DMS53 (cell line): ENCODE measurements at regions not wholly inside any gene's neighbourhood (a gene's known extent, or its start where the extent isn't known, plus 50 kb on each side); places are given as distances from the start of the nearest gene placed in this dataset.
"Not testable (repeated sequence)": the region's sequence is repeated elsewhere in the genome, so short reads cannot be mapped to it uniquely, and the experiment has no call there.

Source experiments
- DNase-seq: peaks from one replicate; lab custom pipeline; 2025; lab: John Stamatoyannopoulos, UW

DNA sequence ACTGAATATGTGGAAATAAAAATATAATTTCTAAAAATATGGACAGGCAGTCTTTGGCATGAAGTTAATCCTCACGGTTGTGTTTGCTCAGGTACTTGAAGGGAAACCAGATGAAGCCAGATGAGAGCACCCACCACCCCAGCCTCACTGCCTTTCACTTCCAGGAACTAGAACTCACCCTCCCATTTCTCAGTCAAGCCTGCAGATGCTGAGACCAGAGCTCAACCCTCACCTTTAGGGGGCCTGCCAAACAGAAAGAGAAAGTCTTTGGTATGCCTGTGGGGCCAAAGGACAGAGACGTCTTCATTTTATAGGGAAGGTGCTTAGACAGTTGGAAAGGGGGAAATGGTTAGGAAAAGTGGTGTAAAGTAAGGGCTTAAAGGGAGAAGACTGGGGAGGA, 252.8 kb upstream of the PLET1 start:
- DNase-seq = peak; percentile 41

DNA sequence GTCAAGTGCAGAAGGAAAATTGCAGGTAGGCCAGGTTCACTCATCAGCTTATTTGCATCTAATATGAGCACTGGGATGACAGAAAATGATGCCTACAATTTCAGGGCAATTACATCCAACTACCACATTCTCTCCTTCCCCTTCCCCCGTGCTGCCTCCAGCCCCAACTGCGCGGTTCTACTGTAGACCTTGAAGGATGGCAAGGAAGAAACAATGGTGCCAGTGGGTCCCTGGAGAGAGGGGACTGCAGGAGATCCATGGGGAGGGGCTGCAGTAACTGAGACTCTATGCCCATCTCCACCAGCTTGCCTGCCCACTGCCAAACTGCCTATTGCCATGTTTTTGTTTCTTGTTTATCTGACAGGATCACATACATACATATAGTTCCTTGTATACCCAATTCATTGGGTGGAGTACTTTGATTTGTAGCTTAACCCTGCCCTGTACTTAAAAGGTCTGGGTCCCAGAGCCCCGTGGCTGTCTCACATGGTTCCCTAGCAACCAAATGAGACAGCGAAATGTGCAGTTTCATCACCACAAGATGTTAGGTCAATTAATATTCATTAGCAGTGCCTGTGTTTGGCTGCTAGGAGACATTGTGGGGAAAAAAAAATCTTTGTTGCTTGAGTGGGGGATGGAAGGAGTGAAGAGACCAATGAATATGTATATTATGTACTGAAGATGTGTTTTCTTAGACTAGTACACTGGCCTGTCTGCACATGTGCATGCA, 253.5 kb upstream of the PLET1 start:
- DNase-seq = peak; percentile 23

DNA sequence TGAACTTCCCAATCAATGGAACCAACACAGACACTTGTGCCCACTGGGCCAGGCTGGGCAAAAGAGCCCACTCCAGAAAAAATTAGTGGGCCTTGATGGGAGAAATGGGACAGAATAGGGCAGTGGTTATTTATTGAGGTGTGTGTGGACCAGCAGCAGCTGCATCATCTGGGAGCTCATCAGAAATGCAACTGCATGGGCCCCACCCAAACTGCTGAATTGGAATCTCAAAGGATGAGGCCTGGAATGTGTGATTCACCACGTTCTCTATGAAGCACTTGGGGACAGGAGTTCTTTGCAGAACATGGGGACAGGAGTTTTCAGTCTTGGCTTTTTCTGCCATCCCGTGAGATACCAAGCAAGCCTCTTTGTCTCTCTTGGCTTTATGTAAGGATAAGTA, 255.6 kb upstream of the PLET1 start:
- DNase-seq = no peak

DNA sequence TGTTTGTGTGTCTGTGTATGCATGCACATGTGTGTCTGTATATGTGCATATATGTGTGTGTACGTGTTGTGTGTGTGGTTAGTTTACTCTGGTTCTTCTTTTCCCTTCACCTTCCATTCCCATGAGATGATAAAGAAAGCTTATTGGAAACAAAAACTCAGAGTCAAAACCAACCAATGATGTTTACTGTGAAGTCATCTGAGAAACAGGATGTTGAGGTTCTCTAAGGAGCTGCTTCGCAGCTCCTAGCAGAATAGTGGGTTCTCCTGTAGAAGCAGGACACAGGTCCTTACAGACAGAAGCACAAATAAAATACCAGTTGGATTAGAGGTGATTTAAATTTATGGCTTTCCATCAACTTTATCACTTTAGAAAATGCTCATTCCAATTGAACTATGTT, 256.1 kb upstream of the PLET1 start:
- DNase-seq = no peak

DNA sequence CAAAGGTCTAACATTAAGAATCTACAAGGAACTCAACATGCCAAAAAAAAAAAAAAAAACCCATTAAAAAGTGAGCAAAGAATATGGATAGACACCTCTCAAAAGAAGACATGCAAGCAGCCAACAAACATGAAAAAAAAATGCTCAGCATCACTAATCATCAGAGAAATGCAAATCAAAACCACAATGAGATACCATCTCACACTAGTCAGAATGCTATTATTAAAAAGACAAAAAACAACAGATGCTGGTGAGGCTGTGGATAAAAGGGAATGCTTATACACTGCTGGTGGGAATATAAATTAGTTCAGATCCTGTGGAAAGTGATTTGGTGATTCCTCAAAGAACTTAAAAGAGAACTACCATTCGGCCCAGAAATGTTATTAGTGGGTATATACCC, 257.7 kb upstream of the PLET1 start:
- DNase-seq = no peak

DNA sequence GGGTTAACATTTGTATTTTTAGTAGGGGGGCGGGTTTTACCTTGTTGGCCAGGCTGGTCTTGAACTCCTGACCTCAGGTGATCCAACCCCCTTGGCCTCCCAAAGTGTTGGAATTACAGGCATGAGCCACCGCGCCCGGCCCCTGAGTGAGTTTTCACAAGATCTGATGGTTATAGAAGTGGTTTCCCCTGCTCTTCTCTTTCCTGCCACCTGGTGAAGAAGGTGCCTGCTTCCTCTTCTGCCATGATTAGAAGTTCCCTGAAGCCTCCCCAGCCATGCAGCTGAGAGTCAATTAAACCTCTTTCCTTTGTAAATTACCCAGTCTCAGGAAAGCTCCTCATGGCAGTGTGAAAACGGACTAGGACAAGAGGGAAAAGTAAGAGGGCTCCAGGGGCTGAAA, 259.1 kb upstream of the PLET1 start:
- no peak for DNase-seq

DNA sequence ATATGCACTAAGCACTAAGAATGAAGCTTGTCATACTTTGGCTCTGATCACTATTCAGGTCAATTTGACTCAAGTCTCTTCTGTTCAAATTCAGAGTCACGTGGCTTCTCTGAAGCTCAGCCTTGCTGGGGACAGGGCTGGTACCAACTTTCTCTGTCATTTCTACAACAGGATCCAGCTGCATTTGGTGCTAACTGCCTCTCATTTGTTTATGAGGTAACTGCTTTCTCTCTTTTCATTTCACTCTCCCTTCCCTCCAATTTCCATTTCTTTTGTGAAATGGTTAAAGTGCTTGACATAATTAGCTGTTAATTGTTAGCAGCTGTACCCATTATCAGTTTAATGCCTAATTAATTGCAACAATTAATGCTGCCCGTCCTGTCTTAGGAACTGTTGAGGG, 259.7 kb upstream of the PLET1 start:
- no peak for DNase-seq

DNA sequence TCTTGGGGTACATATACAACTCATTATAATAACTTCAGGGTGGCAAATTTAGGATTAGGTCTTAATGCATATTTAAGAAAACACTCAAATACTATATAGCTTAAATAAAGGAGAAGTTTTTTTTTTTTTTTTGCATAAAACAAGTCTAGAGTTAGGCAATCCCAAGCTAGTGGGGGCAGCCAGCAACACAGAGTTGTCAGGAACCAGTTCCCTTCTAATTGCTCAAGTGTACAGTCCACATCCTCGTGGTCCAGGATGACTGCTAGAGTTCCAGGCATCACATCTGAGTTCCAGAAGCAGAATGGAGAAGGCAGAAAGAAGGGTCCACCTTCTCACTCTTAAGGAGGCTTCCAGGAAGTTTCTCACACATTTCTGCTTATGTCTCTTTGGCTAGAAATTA, 261.9 kb upstream of the PLET1 start:
- DNase-seq = no peak

DNA sequence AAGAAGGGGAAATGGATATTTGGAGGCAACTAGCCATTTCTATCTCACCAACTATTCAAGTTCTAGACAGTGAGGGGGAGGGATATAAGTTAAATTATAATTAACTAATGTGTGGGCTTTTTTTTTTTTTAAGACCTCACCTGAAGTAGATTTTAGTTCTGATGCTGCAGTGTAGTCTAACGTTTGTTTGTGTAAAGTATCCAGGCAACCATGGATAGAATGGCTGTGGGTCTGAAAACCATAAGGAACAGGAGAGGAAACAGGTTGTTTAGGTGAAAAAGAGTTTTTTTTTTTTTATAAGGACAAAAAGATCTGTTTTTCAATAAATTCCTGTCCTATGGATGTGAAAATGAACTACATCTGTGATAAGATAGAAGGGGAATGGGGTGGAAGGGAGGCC, 262.4 kb upstream of the PLET1 start:
- no peak for DNase-seq

DNA sequence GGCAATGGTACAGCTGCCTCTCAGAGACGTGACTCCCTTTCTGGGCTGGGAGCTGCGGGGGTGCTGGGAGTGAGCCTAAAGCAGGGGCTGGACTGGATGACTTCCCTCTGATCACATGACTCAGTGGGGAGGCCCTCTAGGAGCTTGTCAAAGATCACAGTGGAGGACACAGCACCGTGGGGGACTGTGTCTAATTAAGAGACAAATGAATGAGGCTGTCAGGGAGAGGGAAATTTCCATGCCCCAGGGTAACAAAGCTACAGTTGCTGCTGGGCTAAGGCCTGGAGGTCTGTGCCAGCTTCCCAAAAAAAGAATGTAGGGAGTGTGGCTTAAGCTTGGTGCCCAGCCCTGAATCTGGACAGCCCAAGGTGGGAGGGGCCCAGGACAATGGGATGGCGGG, 262.8 kb upstream of the PLET1 start:
- DNase-seq = no peak

DNA sequence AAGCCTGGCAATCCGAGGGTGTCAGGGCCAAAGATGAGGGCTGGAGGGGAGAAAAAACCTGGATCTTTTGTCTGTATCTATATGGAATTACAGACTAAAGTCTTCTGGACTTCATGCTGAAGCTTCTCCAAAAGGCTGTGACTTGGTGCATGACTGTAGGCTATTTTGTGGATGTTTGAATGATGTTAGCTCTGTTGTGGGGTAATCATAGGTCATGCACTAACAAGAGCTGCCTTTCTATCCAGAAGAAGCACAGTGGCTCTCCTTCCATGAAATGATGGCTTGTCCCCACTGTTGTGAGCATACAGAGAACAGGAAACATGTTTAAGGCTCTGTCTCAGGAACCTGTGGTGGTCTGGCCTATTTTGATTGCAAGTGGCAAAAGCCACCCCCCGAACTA, 263.3 kb upstream of the PLET1 start:
- DNase-seq = no peak

DNA sequence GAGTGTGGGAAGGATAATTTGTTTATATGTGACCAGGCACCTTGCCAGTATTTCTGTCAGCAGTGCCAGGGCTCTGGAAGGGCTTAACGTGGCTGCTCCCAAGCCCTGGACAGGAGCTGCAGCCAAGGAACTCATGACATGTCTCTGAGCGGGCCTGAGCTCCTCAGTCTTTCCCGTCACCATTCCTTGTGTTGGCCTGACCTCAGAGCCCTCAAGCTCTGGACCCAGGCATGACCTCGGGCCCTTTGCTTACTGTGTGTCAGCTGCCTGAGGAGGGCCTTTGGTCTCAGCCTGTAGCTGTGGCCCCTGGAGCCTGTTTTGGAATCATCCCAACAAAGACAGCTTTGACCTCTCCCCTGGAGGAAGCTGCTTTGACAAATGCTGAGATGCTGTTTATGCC, 264.1 kb upstream of the PLET1 start:
- no peak for DNase-seq

DNA sequence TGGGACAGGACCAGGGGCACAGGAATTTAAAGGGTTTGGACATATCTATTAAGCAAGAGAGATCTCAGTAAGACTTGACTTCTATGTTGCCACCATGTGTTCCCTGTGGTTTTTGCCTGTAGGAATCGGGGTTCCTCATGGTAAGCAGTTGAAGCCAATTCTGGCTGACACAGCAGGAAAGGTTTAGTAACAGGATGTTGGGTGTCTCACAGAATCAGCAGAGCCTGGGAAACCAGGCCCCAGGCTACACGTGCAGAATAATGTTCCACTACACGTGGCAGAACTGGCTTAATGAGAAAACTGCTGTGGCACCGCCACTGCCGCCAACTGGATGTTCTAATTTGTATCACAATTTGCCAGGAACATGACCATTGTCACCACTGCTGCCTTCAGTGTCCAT, 264.6 kb upstream of the PLET1 start:
- no peak for DNase-seq

DNA sequence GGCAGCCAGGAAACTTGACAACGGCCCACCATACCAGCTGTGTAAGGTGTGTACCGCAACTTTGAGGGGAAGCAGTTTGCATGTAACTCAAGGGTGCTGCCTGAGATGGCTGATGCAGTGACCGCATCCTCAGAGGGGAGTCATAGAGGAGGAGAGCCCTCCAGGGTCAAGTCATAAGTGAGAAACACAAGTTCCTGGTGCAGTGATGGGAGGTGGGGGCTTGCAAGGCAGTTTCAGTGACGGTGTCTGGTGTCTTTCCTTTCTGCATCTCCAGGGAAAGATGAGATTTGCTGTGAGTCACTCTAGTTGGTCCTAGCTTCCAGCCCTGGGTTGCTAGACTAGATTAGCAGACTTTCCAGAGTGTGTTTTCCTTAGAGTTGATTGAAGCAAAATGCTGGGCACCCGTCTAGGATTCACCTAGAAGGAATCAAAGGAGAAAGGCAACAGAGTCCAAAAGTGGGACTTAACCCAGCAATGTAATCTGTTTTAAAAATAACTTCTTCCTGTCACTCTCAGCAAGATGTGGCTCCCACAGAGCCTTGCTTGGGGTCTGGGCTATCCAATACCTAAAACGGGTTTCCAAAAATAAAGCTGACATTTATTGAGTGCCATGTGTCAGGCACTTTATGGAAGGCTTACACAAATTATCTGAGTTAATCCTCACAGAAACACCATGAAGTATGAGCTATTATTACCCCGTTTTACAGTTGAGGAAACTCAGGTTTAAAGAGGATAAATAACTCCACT, 265.4 kb upstream of the PLET1 start:
- DNase-seq = no peak

DNA sequence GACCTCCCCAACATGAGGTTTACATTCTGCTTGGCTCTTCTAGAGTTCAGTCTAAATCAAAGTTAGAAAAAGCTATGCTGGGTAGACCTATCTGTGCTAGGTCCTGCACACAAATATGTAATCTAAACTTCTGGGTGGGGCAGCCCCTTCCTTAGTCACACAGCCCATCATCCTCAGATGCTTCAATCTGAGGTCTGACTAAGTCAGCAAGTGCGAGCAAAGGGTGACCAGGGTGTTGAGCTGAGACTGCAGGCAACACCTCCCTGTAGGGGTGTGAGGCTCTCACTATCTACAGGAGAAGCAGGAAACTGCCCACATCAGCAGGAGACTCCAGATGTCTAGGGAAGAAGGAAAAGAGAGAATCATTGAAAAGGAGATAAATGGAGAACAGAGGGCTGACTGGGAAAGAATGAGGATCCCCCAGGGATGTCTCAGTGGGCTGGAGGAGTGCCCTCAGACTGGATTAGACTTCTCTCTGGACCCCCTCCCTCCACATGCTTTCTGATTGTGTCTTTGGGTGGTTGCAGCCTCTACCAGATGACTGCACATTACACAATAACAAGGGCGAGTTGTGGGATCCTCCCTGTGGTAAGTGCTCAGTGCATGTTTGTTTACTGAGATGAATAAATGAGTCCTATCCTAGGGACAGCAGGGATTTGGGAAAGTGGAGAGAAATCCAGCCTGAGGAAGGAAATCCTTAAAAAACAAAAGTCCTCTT, 266.2 kb upstream of the PLET1 start:
- DNase-seq = no peak

DNA sequence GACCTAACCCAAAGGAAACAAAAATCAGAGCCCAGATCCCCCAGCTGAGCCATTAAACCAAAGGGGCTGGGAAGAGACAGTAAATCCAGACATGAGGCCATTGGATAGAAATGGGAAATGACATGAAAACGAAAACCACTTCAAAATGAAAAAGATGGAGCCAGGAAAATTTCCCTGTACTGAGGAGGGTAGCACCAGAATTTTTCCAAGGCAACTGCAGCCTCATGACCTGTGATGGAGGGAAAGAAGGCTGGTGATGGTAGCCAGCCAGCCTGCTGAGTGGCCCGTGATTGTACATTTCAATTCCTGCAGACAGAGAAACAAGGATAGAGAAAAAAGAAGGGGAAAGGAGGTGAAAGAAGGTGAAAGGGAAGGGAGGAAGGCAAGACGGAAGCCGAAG, 268.4 kb upstream of the PLET1 start:
- DNase-seq = no peak

DNA sequence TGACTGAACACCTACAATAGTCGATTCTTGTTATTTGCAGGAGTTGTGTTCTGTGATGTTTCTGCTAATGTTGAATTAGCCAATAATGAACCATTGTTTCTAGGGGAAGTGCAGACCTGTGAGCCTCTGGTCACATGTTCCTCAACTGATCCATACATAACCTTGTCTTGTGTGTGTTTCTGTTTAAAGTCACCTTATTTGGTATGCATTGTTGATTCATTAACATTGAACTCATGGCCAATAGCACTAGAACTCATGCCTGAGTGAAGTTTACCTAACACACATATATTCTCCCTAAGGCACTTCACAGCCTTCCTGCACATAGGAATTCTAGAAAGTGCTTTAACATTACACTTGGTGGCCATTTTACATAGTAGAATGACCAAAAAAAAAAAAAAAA, 271.8 kb upstream of the PLET1 start:
- DNase-seq = no peak

DNA sequence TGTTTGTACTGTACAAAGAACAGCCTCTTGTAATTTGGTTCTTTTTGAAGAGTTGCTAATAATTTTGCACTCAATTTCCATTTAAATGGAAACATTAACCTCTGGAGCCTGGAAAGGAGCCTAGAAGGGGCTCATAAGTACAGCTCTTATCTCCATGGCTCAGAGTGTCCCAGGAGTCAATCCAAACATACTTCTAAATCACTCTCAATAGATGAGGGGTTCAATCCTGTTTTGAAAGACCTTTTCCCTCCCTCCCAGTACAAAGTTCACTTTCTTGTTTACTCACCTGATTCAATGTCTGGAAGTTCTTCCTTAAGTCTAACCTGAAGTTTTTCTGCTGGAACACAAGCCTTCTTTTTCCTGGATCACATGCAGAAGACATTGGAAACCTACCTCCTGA, 273.0 kb upstream of the PLET1 start:
- DNase-seq = no peak

DNA sequence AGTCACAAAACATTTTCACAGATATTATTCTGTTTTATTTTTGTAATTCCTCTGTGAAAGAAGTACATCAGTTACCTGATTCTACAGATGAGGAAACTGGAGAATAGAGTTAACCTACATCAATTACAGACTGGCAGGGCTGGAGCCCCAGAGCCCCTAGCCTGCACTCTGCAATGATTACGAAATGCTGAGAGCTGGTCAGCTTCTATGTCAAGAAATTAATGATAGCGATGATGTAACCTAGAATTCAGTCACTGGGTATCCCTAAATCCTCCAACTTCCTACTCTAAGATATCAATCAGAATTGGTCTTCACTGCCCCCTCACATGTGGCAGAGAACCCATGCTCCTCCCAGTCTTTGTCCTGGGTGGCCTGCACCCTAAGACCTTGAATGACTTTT, 273.5 kb upstream of the PLET1 start:
- DNase-seq = no peak

DNA sequence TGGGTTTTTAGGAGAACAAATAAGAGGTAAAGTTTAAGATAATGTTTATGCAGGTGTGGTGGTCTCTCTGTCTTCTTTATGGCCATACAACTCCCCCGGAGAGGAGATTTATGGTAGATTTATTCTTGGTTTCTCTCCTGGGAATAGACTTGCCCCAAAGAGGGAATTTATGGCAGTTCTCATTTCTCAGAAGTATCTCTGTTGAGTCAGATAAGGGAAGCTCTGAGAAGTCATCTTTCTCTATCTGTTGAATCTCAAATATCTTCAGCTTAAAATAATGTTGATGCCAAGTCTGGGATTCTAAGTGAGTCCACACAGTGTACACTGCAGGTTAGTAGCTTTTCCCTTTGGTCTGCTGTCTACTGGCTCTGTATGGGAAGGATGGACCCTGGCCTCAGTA, 276.4 kb upstream of the PLET1 start:
- DNase-seq = no peak

DNA sequence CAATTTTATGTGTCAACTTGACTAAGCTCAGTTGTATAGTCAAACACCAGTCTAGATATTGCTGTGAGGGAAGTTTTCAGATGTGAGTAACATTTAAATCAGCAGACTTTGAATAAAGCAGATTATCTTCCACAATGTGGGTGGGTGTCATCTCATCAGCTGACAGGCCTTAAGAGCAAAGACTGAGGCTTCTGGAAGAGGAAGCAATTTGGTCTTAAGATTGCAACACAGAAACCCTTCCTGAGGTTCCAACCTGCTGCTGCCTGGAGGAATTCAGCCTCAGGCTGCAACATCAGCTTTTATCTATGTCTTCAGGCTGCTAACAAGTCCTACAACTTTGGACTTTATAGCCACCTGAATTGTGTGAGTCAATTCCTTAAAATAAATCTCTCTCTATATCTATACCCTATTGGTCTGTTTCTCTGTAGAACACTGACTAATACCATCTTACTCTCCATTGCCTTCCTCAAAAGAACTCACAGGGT, 277.2 kb upstream of the PLET1 start:
- DNase-seq = no peak

DNA sequence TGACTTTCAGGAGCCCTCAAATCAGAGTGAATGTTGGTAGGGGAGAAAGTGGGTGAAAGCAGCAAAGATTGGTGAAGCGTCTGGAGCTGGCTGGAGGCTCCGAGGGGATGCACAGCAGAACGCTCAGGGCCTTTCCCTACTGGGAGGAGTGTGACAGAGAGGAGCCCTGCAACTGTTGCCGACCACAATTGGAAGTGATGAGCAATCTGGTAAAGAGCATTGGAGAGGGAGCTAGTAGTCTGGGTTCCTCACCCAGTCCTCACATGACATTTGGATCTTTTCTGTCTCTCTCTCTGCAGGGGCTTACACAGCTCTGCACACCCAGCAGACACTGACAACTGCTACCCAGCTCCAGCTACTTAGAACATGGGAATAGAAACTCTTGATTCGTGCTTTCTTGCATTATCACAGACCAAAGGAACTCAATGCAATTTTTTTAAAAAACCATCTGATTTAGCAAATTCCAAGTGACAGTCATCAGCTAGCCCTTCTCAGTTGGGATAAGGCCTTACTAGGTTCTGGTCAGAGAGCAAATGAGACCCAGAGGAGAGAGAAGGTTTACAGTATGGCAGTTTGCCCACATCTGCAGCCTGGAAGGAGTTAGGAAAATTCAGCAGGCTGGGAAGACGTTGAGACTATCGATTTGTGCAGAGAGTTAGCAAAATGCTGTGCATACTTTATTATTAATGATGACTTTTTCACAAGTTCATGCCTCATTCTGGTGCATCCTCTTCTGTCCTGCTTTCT, 278.0 kb upstream of the PLET1 start:
- no peak for DNase-seq

DNA sequence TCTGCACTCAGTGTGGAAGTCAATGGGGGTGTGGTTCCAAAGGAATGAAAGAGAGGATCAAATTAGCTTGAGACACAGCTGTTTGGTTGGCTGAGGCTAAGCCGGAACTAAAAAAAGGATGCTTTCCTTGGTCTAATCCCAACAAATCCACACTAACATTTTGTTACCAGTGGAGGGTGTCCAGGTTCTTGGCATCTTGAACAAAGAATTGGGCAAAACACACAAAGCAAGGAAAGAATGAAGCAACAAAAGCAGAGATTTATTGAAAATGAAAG, 278.6 kb upstream of the PLET1 start:
- not testable (repeated sequence) for DNase-seq
